ENCODE measurements at regions not wholly inside any gene's neighbourhood (a gene's known extent, or its start where the extent isn't known, plus 50 kb on each side); places are given as distances from the start of the nearest gene placed in this dataset.

GRCh38 chr7:4438723-4439245, 243.3 kb upstream of the FOXK1 start:
- BruUV-seq (replicated peaks) = no TSS peak

GRCh38 chr7:4439444-4439843, 242.7 kb upstream of the FOXK1 start:
- Histone ChIP-seq H3K4me3 (replicated peaks in 1 of 3; ENCODE audit: insufficient read depth in 1 of 3, low read depth in 2 of 3, low read length in 3 of 3) (no peak overlapping the region), H3K27ac (ENCODE audit: extremely low read length, insufficient read depth, low read length) (no peak overlapping the region), H3K9ac (ENCODE audit: insufficient read depth, low read depth, low read length) (no peak overlapping the region), H3K36me3 (replicated peaks in 1 of 2; ENCODE audit: control insufficient read depth in 1 of 2, insufficient read depth in 2 of 2, low read length in 2 of 2) (no peaks in the 10 kb centered on the region), H3K4me2 (ENCODE audit: low read depth, low read length) (no peak overlapping the region), H2AFZ (ENCODE audit: low read length) (no peak overlapping the region), H3K4me1 (ENCODE audit: insufficient read depth, low read length) (peaks cover 18% of the 10 kb centered on the region), H3K27me3 (ENCODE audit: control insufficient read depth in 1 of 2, insufficient read depth in 2 of 2, low read length in 2 of 2) (peaks cover 1 to 21% of the 10 kb centered on the region in 2 experiments; a peak in 2 of 5 replicates), H4K20me1 (ENCODE audit: insufficient read depth, low read length) (0 out of 2 replicates have a peak, but pooled peaks cover 4% of the 10 kb centered on the region), H3K9me3 (ENCODE audit: low read length) (no peaks in the 10 kb centered on the region), H3K79me2 (ENCODE audit: insufficient read depth, low read length) (no peaks in the 10 kb centered on the region)
- ChIA-PET CTCF (ENCODE audit: low intra/inter-chr PET ratio, low total read pairs) (no interaction called here), POLR2A (no interaction called here)
- ATAC-seq = no peak
- BruUV-seq (replicated peaks) = no TSS peak
- no peak for FAIRE-seq
- intact Hi-C loops (cut with micrococcal nuclease; ENCODE audit: unreplicated experiment) (loop anchor here (5.0 kb wide), 1 partner anchor 193 kb away; no protein-coding TSS in a partner anchor), in situ Hi-C loops (cut with HindIII; ENCODE audit: extremely low pct_ligation_motif_present, low pct_unique_long_range_greater_than_20kb) (no loop called here)
- no peak for DNase-seq (ENCODE audit: low spot score)
- WGBS (ENCODE audit: low lambda C conversion rate) = 33% methylated on average over 5 of the region's 6 CpGs
- TF ChIP-seq FOSL2 (CRISPR knock-in tag; IDR thresholded peaks at IDR 0.05) = no peak
- TF ChIP-seq SP4 (CRISPR knock-in tag; IDR thresholded peaks at IDR 0.05) = no peak
- no peak for TF ChIP-seq JARID2 (CRISPR knock-in tag; IDR thresholded peaks at IDR 0.05; ENCODE audit: insufficient replicate concordance)
- no peak for TF ChIP-seq ZFP37 (CRISPR knock-in tag; IDR thresholded peaks at IDR 0.05; ENCODE audit: borderline replicate concordance)
- TF ChIP-seq CC2D1A (CRISPR knock-in tag; IDR thresholded peaks at IDR 0.05) = no peak
- TF ChIP-seq GTF2F1 (IDR thresholded peaks at IDR 0.05; ENCODE audit: low read length) = no peak
- no peak for TF ChIP-seq ZNF136 (CRISPR knock-in tag; IDR thresholded peaks at IDR 0.05; ENCODE audit: low read depth)
- TF ChIP-seq MYPOP (CRISPR knock-in tag; IDR thresholded peaks at IDR 0.05) = no peak
- no peak for TF ChIP-seq MAZ (IDR thresholded peaks at IDR 0.05; ENCODE audit: borderline replicate concordance, low read depth, low read length)
- TF ChIP-seq MAZ (CRISPR knock-in tag; IDR thresholded peaks at IDR 0.05; ENCODE audit: low read depth) = no peak
- TF ChIP-seq ZNF331 (CRISPR knock-in tag; IDR thresholded peaks at IDR 0.05) = no peak
- TF ChIP-seq ZNF678 (CRISPR knock-in tag; IDR thresholded peaks at IDR 0.05) = no peak
- no peak for TF ChIP-seq NFKBIZ (CRISPR knock-in tag; IDR thresholded peaks at IDR 0.05)
- TF ChIP-seq MEIS1 (CRISPR knock-in tag; IDR thresholded peaks at IDR 0.05; ENCODE audit: borderline replicate concordance) = no peak
- TF ChIP-seq ZSCAN31 (CRISPR knock-in tag; IDR thresholded peaks at IDR 0.05; ENCODE audit: low read depth) = no peak
- no peak for TF ChIP-seq ZNF546 (CRISPR knock-in tag; conservative IDR thresholded peaks at IDR 0.05)

More at GRCh38 chr7:4438723-4439245, 243.3 kb upstream of the FOXK1 start:
- TF ChIP-seq ZNF235 (CRISPR knock-in tag; IDR thresholded peaks at IDR 0.05; ENCODE audit: borderline replicate concordance) (no peak), ZNF432 (CRISPR knock-in tag; IDR thresholded peaks at IDR 0.05; ENCODE audit: borderline replicate concordance) (no peak), ZNF329 (CRISPR knock-in tag; IDR thresholded peaks at IDR 0.05; ENCODE audit: low read depth) (no peak), RFX3 (CRISPR knock-in tag; IDR thresholded peaks at IDR 0.05) (no peak)
- no peak for ATAC-seq
- H3K9ac ChIP-seq (ENCODE audit: insufficient read depth, low read depth, low read length) = no peak overlapping the region
- ChIA-PET POLR2A (no interaction called here), CTCF (ENCODE audit: low intra/inter-chr PET ratio, low total read pairs) (no interaction called here)
- peaks cover 18% of the 10 kb centered on the region for H3K4me1 ChIP-seq (ENCODE audit: insufficient read depth, low read length)
- H3K27me3 ChIP-seq (ENCODE audit: control insufficient read depth in 1 of 2, insufficient read depth in 2 of 2, low read length in 2 of 2) = peaks cover 3 to 26% of the 10 kb centered on the region in 2 experiments; a peak in 2 of 5 replicates
- H3K79me2 ChIP-seq (ENCODE audit: insufficient read depth, low read length) = no peaks in the 10 kb centered on the region
- H3K27ac ChIP-seq (ENCODE audit: extremely low read length, insufficient read depth, low read length) = no peak overlapping the region
- H3K4me2 ChIP-seq (ENCODE audit: low read depth, low read length) = no peak overlapping the region
- in situ Hi-C loops (cut with HindIII; ENCODE audit: extremely low pct_ligation_motif_present, low pct_unique_long_range_greater_than_20kb) = no loop called here
- H2AFZ ChIP-seq (ENCODE audit: low read length) = no peak overlapping the region
- no peaks in the 10 kb centered on the region for H3K9me3 ChIP-seq (ENCODE audit: low read length)
- no peak overlapping the region for H3K4me3 ChIP-seq (replicated peaks in 1 of 3; ENCODE audit: insufficient read depth in 1 of 3, low read depth in 2 of 3, low read length in 3 of 3)
- no peak for FAIRE-seq
- 0 out of 2 replicates have a peak, but pooled peaks cover 4% of the 10 kb centered on the region for H4K20me1 ChIP-seq (ENCODE audit: insufficient read depth, low read length)
- intact Hi-C loops (cut with micrococcal nuclease; ENCODE audit: unreplicated experiment) = loop anchor here (5.0 kb wide), 1 partner anchor 194 kb away; no protein-coding TSS in a partner anchor
- DNase-seq (ENCODE audit: low spot score) = no peak
- no peaks in the 10 kb centered on the region for H3K36me3 ChIP-seq (replicated peaks in 1 of 2; ENCODE audit: control insufficient read depth in 1 of 2, insufficient read depth in 2 of 2, low read length in 2 of 2)
- 75% methylated on average over 1 of the region's 1 CpG for WGBS (ENCODE audit: low lambda C conversion rate)

Measured in HepG2 (cell line).